HEK293 (cell line): ENCODE measurements at regions not wholly inside any gene's neighbourhood (a gene's known extent, or its start where the extent isn't known, plus 50 kb on each side); places are given as distances from the start of the nearest gene placed in this dataset.

Source experiments
- CTCF ChIA-PET: fragments of 350-600 bp; formaldehyde crosslinking; extraction: SDS; loops from one replicate; lab custom pipeline; 2021; ENCODE audit warnings: antibody characterized with exemption; lab: Yijun Ruan, JAX
- POLR2A ChIA-PET: fragments of 300-600 bp; formaldehyde crosslinking; extraction: SDS; loops from one replicate; lab custom pipeline; 2020; ENCODE audit warnings: antibody characterized with exemption, inconsistent platforms; lab: Yijun Ruan, JAX
- H3K27ac ChIP-seq: fragments of 200-500 bp; sonication (Bioruptor generic); 2 replicates; pipeline ENCODE4 v1.5.1; 2014; ENCODE audit warnings: low read depth, low read length, control low read depth, inconsistent platforms; ENCODE audit errors: extremely low read depth
- H3K36me3 ChIP-seq, 2 experiments: fragments of 200-500 bp in 1 of 2; sonication (Bioruptor generic) in 1 of 2; 1 replicate in 1 of 2; 2 replicates in 1 of 2; pipeline ENCODE4 v1.5.1; 2014 to 2017; ENCODE audit warnings: inconsistent platforms in 2 of 2, low read length in 2 of 2; ENCODE audit not compliant: control insufficient read depth in 2 of 2, insufficient read depth in 1 of 2
- H3K4me1 ChIP-seq: fragments of 200-500 bp; sonication (Bioruptor generic); 2 replicates; pipeline ENCODE4 v1.5.1; 2014; ENCODE audit warnings: mild to moderate bottlenecking, low read length, inconsistent platforms; ENCODE audit not compliant: control insufficient read depth, insufficient read depth
- H3K4me3 ChIP-seq: 2 replicates; pipeline ENCODE4 v1.5.1; 2011; ENCODE audit warnings: low read depth, mild to moderate bottlenecking, control low read depth, low read length, moderate library complexity
- H3K9me3 ChIP-seq: fragments of 200-500 bp; sonication (Bioruptor generic); 2 replicates; pipeline ENCODE4 v1.5.1; 2014; ENCODE audit warnings: low read depth, low read length, inconsistent platforms; ENCODE audit not compliant: control insufficient read depth, insufficient read depth
- FEZF1 ChIP-seq: fragments of 450-650 bp; formaldehyde crosslinking; IDR thresholded peaks from 2 replicates; pipeline ENCODE4 v1.5.1; 2016; ENCODE audit warnings: missing biosample characterization, missing genetic modification characterization
- GFI1B ChIP-seq: fragments of 450-650 bp; formaldehyde crosslinking; IDR thresholded peaks from 2 replicates; pipeline ENCODE4 v1.5.1; 2016; ENCODE audit warnings: missing biosample characterization, missing genetic modification characterization
- GLIS2 ChIP-seq: fragments of 450-650 bp; formaldehyde crosslinking; IDR thresholded peaks from 2 replicates; pipeline ENCODE4 v1.5.1; 2016; ENCODE audit warnings: missing biosample characterization, missing genetic modification characterization
- HOXC10 ChIP-seq: sonication (generic); formaldehyde crosslinking; IDR thresholded peaks from 2 replicates; pipeline ENCODE4 v1.8.1; 2023; ENCODE audit warnings: mild to moderate bottlenecking, missing genetic modification reagents
- KLF1 ChIP-seq: fragments of 450-650 bp; formaldehyde crosslinking; IDR thresholded peaks from 2 replicates; pipeline ENCODE4 v1.5.1; 2016; ENCODE audit warnings: missing biosample characterization, missing genetic modification characterization
- SCRT1 ChIP-seq: fragments of 450-650 bp; formaldehyde crosslinking; IDR thresholded peaks from 2 replicates; pipeline ENCODE4 v1.5.1; 2016; ENCODE audit warnings: missing biosample characterization, missing genetic modification characterization, borderline replicate concordance
- SETDB1 ChIP-seq: IDR thresholded peaks from one replicate; pipeline ENCODE4 v1.6.1; 2017; ENCODE audit warnings: mild to moderate bottlenecking, low read length, moderate library complexity, mixed read lengths; ENCODE audit not compliant: insufficient read length
- YY1 ChIP-seq: fragments of 450-650 bp; formaldehyde crosslinking; IDR thresholded peaks from 2 replicates; pipeline ENCODE4 v1.5.1; 2018; ENCODE audit warnings: missing biosample characterization, missing genetic modification characterization
- YY2 ChIP-seq: fragments of 450-650 bp; formaldehyde crosslinking; IDR thresholded peaks from 2 replicates; pipeline ENCODE4 v1.5.1; 2016; ENCODE audit warnings: missing biosample characterization, missing genetic modification characterization
- ZBTB17 ChIP-seq: fragments of 450-650 bp; formaldehyde crosslinking; IDR thresholded peaks from 2 replicates; pipeline ENCODE4 v1.5.1; 2016; ENCODE audit warnings: missing biosample characterization, missing genetic modification characterization
- ZFHX2 ChIP-seq: fragments of 450-650 bp; formaldehyde crosslinking; conservative IDR thresholded peaks from 2 replicates; pipeline ENCODE4 v1.5.1; 2016; ENCODE audit warnings: missing biosample characterization, missing genetic modification characterization
- ZFP3 ChIP-seq: fragments of 450-650 bp; formaldehyde crosslinking; IDR thresholded peaks from 2 replicates; pipeline ENCODE4 v1.5.1; 2016; ENCODE audit warnings: low read depth, missing biosample characterization, missing genetic modification characterization
- ZNF148 ChIP-seq: fragments of 450-650 bp; formaldehyde crosslinking; IDR thresholded peaks from 2 replicates; pipeline ENCODE4 v1.5.0; 2017; ENCODE audit warnings: missing biosample characterization, missing genetic modification characterization, borderline replicate concordance
- ZNF19 ChIP-seq: fragments of 450-650 bp; formaldehyde crosslinking; IDR thresholded peaks from 2 replicates; pipeline ENCODE4; 2016; ENCODE audit warnings: missing biosample characterization, missing genetic modification characterization, low read depth
- ZNF211 ChIP-seq: fragments of 450-650 bp; formaldehyde crosslinking; IDR thresholded peaks from 2 replicates; pipeline ENCODE4 v1.5.1; 2016; ENCODE audit warnings: low read depth, missing biosample characterization, missing genetic modification characterization
- ZNF239 ChIP-seq: fragments of 450-650 bp; formaldehyde crosslinking; IDR thresholded peaks from 2 replicates; pipeline ENCODE4 v1.5.1; 2016; ENCODE audit warnings: missing biosample characterization, missing genetic modification characterization
- ZNF324 ChIP-seq: fragments of 450-650 bp; formaldehyde crosslinking; IDR thresholded peaks from 2 replicates; pipeline ENCODE4 v1.5.1; 2016; ENCODE audit warnings: missing biosample characterization, missing genetic modification characterization
- ZNF394 ChIP-seq: fragments of 450-650 bp; formaldehyde crosslinking; IDR thresholded peaks from 2 replicates; pipeline ENCODE4 v1.5.1; 2016; ENCODE audit warnings: missing biosample characterization, missing genetic modification characterization, mild to moderate bottlenecking, moderate library complexity, borderline replicate concordance
- ZNF473 ChIP-seq: fragments of 450-650 bp; formaldehyde crosslinking; IDR thresholded peaks from 2 replicates; pipeline ENCODE4 v1.5.1; 2017; ENCODE audit warnings: missing biosample characterization, missing genetic modification characterization
- ZNF510 ChIP-seq: fragments of 450-650 bp; formaldehyde crosslinking; IDR thresholded peaks from 2 replicates; pipeline ENCODE4 v1.5.1; 2018; ENCODE audit warnings: mild to moderate bottlenecking, missing genetic modification characterization, missing biosample characterization; ENCODE audit not compliant: insufficient replicate concordance
- ZNF580 ChIP-seq: fragments of 450-650 bp; formaldehyde crosslinking; IDR thresholded peaks from 2 replicates; pipeline ENCODE4 v1.5.1; 2016; ENCODE audit warnings: missing biosample characterization, missing genetic modification characterization
- ZNF596 ChIP-seq: fragments of 450-650 bp; IDR thresholded peaks from 2 replicates; pipeline ENCODE4 v1.5.0; 2018; ENCODE audit warnings: missing biosample characterization, mild to moderate bottlenecking, missing genetic modification characterization, moderate library complexity
- ZNF624 ChIP-seq: fragments of 450-650 bp; formaldehyde crosslinking; IDR thresholded peaks from 2 replicates; pipeline ENCODE4 v1.5.1; 2017; ENCODE audit warnings: missing biosample characterization, missing genetic modification characterization
- ZNF658 ChIP-seq: fragments of 450-650 bp; formaldehyde crosslinking; IDR thresholded peaks from 2 replicates; pipeline ENCODE4; 2016; ENCODE audit warnings: missing biosample characterization, missing genetic modification characterization
- ZNF670 ChIP-seq: fragments of 450-650 bp; formaldehyde crosslinking; IDR thresholded peaks from 2 replicates; pipeline ENCODE4 v1.5.1; 2016; ENCODE audit warnings: missing biosample characterization, missing genetic modification characterization, low read depth
- ZNF677 ChIP-seq: fragments of 450-650 bp; IDR thresholded peaks from 2 replicates; pipeline ENCODE4 v1.5.0; 2018; ENCODE audit warnings: missing biosample characterization, mild to moderate bottlenecking, missing genetic modification characterization, moderate library complexity
- ZNF692 ChIP-seq: fragments of 450-650 bp; formaldehyde crosslinking; IDR thresholded peaks from 2 replicates; pipeline ENCODE4 v1.5.1; 2016; ENCODE audit warnings: missing biosample characterization, missing genetic modification characterization
- ZNF747 ChIP-seq: fragments of 450-650 bp; formaldehyde crosslinking; IDR thresholded peaks from 2 replicates; pipeline ENCODE4 v1.5.1; 2016; ENCODE audit warnings: missing biosample characterization, missing genetic modification characterization
- ZNF843 ChIP-seq: fragments of 450-650 bp; formaldehyde crosslinking; IDR thresholded peaks from 2 replicates; pipeline ENCODE4 v1.5.1; 2016; ENCODE audit warnings: missing biosample characterization, missing genetic modification characterization

GRCh38 chr4:16294455-16294854 is 68.2 kb upstream of the TAPT1 start:
- TF ChIP-seq YY2 (tag by site-specific recombination) (no peak), FEZF1 (tag by site-specific recombination) (no peak), ZNF473 (tag by site-specific recombination) (no peak), ZNF239 (tag by site-specific recombination) (no peak), ZNF580 (tag by site-specific recombination) (no peak), ZNF624 (tag by site-specific recombination) (no peak), SCRT1 (tag by site-specific recombination) (no peak), ZNF670 (no peak), ZNF19 (tag by site-specific recombination) (no peak), ZNF677 (no peak), KLF1 (no peak), YY1 (no peak), ZNF148 (tag by site-specific recombination) (no peak), ZNF692 (tag by site-specific recombination) (no peak)
- Histone ChIP-seq H3K36me3 (no peaks in the 10 kb centered on the region), H3K4me1 (no peaks in the 10 kb centered on the region), H3K9me3 (no peaks in the 10 kb centered on the region), H3K27ac (no peak overlapping the region), H3K4me3 (no peak overlapping the region)
- ChIA-PET POLR2A (no interaction called here), CTCF (interaction anchor here (0.7 to 1.3 kb wide), 2 partner anchors 1029 to 1177 kb away, joined by 4 to 5 read pairs; no protein-coding TSS in a partner anchor)

- ChIA-PET POLR2A (no interaction called here), CTCF (interaction anchor here (1.0 to 1.2 kb wide), 3 partner anchors 10 to 1176 kb away, joined by 3 read pairs; no protein-coding TSS in a partner anchor)
- H3K4me1 ChIP-seq, result no peaks in the 10 kb centered on the region
- H3K4me3 ChIP-seq, result no peak overlapping the region
- no peaks in the 10 kb centered on the region for H3K36me3 ChIP-seq
- no peaks in the 10 kb centered on the region for H3K9me3 ChIP-seq
- no peak overlapping the region for H3K27ac ChIP-seq
- TF ChIP-seq ZNF658 (tag by site-specific recombination) (no peak), ZNF596 (tag by site-specific recombination) (no peak), KLF1 (no peak)
Observed at GRCh38 chr4:16293210-16293838, 67.1 kb upstream of the TAPT1 start.

GRCh38 chr4:16292585-16292984 is 66.3 kb upstream of the TAPT1 start:
- POLR2A ChIA-PET, result no interaction called here
- no peak overlapping the region for H3K27ac ChIP-seq
- H3K4me3 ChIP-seq, result no peak overlapping the region
- H3K9me3 ChIP-seq, result no peaks in the 10 kb centered on the region
- CTCF ChIA-PET, result interaction anchor here (0.7 to 1.2 kb wide), 2 partner anchors 11 to 1104 kb away, joined by 3 read pairs; no protein-coding TSS in a partner anchor
- H3K36me3 ChIP-seq, result no peaks in the 10 kb centered on the region
- H3K4me1 ChIP-seq, result no peaks in the 10 kb centered on the region
- no peak for TF ChIP-seq HOXC10 (CRISPR knock-in tag)
- no peak for TF ChIP-seq ZNF324 (tag by site-specific recombination)
- TF ChIP-seq ZNF843, result no peak
- TF ChIP-seq GFI1B (tag by site-specific recombination), result no peak
- no peak for TF ChIP-seq ZFP3 (tag by site-specific recombination)
- TF ChIP-seq ZBTB17 (tag by site-specific recombination), result no peak
- TF ChIP-seq ZFHX2 (tag by site-specific recombination), result no peak
- TF ChIP-seq ZNF510 (tag by site-specific recombination), result no peak
- TF ChIP-seq GLIS2, result no peak
- no peak for TF ChIP-seq ZNF394 (tag by site-specific recombination)
- TF ChIP-seq SETDB1, result no peak
- no peak for TF ChIP-seq ZNF211 (tag by site-specific recombination)
- no peak for TF ChIP-seq ZNF747 (tag by site-specific recombination)
